ENCODE measurements at regions not wholly inside any gene's neighbourhood (a gene's known extent, or its start where the extent isn't known, plus 50 kb on each side); places are given as distances from the start of the nearest gene placed in this dataset.

DNA sequence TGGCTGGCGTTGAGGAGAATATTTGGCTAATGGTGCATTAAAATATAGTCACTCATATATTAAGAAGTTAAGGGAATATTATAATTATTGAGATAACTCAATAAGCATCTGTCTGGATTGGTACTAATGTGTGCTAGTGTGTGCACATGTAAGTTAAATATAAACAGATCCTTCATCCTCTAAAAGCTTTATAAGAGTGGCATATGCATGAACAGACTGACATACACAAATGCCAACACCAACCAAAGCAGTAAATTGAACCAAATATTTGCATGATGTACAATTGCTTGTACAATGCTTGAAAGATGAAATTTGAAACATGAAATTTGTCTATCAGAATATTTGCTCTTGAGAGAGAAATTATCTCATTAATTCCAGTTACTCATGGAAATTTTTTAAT is 344.9 kb downstream of the ADGRL2 start:
- TF ChIP-seq EP300 (IDR thresholded peaks at IDR 0.05) (no peak), POLR2A (IDR thresholded peaks at IDR 0.05) (no peak)
- TF ChIP-seq, protein P1, sequence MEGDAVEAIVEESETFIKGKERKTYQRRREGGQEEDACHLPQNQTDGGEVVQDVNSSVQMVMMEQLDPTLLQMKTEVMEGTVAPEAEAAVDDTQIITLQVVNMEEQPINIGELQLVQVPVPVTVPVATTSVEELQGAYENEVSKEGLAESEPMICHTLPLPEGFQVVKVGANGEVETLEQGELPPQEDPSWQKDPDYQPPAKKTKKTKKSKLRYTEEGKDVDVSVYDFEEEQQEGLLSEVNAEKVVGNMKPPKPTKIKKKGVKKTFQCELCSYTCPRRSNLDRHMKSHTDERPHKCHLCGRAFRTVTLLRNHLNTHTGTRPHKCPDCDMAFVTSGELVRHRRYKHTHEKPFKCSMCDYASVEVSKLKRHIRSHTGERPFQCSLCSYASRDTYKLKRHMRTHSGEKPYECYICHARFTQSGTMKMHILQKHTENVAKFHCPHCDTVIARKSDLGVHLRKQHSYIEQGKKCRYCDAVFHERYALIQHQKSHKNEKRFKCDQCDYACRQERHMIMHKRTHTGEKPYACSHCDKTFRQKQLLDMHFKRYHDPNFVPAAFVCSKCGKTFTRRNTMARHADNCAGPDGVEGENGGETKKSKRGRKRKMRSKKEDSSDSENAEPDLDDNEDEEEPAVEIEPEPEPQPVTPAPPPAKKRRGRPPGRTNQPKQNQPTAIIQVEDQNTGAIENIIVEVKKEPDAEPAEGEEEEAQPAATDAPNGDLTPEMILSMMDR (IDR thresholded peaks at IDR 0.05): no peak

Data from upper lobe of left lung (tissue), 4 donors.